NCI-H128 (cell line): ENCODE measurements at regions not wholly inside any gene's neighbourhood (a gene's known extent, or its start where the extent isn't known, plus 50 kb on each side); places are given as distances from the start of the nearest gene placed in this dataset.
"Not testable (repeated sequence)": the region's sequence is repeated elsewhere in the genome, so short reads cannot be mapped to it uniquely, and the experiment has no call there.

Experiments used
- DNase-seq: peaks from one replicate; lab custom pipeline; 2025; ENCODE audit not compliant: unreplicated experiment; lab: John Stamatoyannopoulos, UW

- no peak for DNase-seq
Measured at GRCh38 chr1:74818241-74818640, 85.3 kb downstream of the TYW3 start.

- DNase-seq = no peak
Measured at GRCh38 chr1:74818661-74819456, 85.9 kb downstream of the TYW3 start.

GRCh38 chr1:74822851-74823401 lies 90.0 kb downstream of the TYW3 start:
- no peak for DNase-seq

- DNase-seq = no peak
Measured at GRCh38 chr1:74824497-74825107, 91.7 kb downstream of the TYW3 start.

GRCh38 chr1:74830766-74831165 lies 97.8 kb downstream of the TYW3 start:
- no peak for DNase-seq

- DNase-seq = no peak
Measured at GRCh38 chr1:74834261-74834660, 101.3 kb downstream of the TYW3 start.

GRCh38 chr1:74835051-74835450 lies 102.1 kb downstream of the TYW3 start:
- no peak for DNase-seq

- DNase-seq = no peak
Measured at GRCh38 chr1:74842726-74843125, 109.8 kb downstream of the TYW3 start.

- no peak for DNase-seq
Measured at GRCh38 chr1:74847715-74848114, 114.8 kb downstream of the TYW3 start.

GRCh38 chr1:74853756-74854155 lies 120.8 kb downstream of the TYW3 start:
- DNase-seq = no peak

GRCh38 chr1:74856174-74856573 lies 123.2 kb downstream of the TYW3 start:
- DNase-seq = no peak

- DNase-seq = no peak
Measured at GRCh38 chr1:74857676-74858075, 124.7 kb downstream of the TYW3 start.

- no peak for DNase-seq
Measured at GRCh38 chr1:74858136-74858535, 125.2 kb downstream of the TYW3 start.

GRCh38 chr1:74861867-74862266 lies 128.9 kb downstream of the TYW3 start:
- no peak for DNase-seq

- no peak for DNase-seq
Measured at GRCh38 chr1:74869702-74870101, 136.8 kb downstream of the TYW3 start.

- DNase-seq = not testable (repeated sequence)
Measured at GRCh38 chr1:74877366-74877765, 144.4 kb downstream of the TYW3 start.

- no peak for DNase-seq
Measured at GRCh38 chr1:74895411-74895810, 162.5 kb downstream of the TYW3 start.

GRCh38 chr1:74908131-74908530 lies 175.2 kb downstream of the TYW3 start:
- DNase-seq = no peak

GRCh38 chr1:74908797-74909196 lies 175.8 kb downstream of the TYW3 start:
- DNase-seq = no peak

- no peak for DNase-seq
Measured at GRCh38 chr1:74913978-74914377, 181.0 kb downstream of the TYW3 start.

- no peak for DNase-seq
Measured at GRCh38 chr1:74933500-74933899, 200.5 kb downstream of the TYW3 start.

- DNase-seq = no peak
Measured at GRCh38 chr1:74935446-74935845, 198.7 kb upstream of the LHX8 start.
